HS-5 (cell line): ENCODE measurements at regions not wholly inside any gene's neighbourhood (a gene's known extent, or its start where the extent isn't known, plus 50 kb on each side); places are given as distances from the start of the nearest gene placed in this dataset.
"Not testable (repeated sequence)": the region's sequence is repeated elsewhere in the genome, so short reads cannot be mapped to it uniquely, and the experiment has no call there.

Source experiments
- DNase-seq: peaks from one replicate; pipeline ENCODE4 v3.0.0-alpha.2; 2012; ENCODE audit warnings: low read depth

DNA sequence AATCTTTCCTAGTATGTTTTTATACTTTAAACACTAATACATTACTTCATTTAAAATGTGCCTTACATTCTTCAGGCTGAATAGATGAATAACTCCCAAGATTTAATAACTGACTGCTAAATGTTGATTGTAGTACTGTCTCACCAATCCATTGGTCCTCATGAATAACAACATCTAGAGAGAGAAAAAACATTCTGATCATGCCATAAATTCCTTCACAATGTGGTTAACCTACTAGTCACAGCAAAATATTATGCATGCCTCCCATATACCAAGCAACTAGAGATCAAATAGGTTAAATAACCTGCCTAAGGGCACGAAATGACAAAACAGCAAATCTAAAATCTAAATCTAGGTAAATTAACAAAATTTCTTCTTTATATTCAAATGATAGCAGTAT, 66.2 kb downstream of the SYT15 start:
- DNase-seq: not testable (repeated sequence)

DNA sequence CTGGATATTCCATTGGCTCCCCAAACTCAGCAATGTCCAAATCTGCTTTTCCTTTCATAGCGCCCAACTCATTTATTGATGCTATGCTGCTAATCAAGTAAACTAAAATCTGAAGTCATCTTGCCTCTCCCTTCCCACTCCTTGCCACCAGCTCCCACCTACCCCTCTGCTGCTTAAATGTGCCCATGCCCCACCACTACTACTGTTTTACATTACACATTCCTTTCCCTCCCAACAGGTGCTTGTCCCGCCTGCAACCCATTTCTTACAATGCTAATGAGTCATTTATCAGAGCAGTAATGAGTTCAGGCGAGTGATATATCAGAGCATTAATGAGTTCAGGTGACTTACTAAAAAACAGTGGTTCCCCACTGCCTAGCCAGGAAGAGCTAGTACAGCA, 67.2 kb downstream of the SYT15 start:
- DNase-seq: not testable (repeated sequence)

- DNase-seq: not testable (repeated sequence)
Observed at GRCh38 chr10:46650967-46651366, 72.0 kb downstream of the SYT15 start.

DNA sequence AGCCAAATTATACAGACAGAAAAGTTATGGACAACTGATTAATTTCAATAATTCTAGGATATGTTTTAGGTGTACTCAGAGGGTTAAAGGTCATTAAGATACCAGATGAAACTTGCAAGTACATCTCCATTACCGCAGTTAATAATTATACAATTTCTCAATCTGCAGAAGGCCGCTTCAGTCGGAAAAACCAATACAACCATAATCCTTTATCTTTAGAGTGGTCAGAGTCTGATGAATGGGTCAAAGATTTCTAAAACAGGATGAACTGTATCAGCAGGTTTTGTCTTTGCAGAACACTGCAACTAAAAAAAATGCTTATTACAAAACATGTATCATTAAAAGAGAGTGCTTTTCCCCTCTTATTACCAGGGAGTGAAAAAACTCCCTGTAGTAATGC, 78.5 kb downstream of the SYT15 start:
- not testable (repeated sequence) for DNase-seq

DNA sequence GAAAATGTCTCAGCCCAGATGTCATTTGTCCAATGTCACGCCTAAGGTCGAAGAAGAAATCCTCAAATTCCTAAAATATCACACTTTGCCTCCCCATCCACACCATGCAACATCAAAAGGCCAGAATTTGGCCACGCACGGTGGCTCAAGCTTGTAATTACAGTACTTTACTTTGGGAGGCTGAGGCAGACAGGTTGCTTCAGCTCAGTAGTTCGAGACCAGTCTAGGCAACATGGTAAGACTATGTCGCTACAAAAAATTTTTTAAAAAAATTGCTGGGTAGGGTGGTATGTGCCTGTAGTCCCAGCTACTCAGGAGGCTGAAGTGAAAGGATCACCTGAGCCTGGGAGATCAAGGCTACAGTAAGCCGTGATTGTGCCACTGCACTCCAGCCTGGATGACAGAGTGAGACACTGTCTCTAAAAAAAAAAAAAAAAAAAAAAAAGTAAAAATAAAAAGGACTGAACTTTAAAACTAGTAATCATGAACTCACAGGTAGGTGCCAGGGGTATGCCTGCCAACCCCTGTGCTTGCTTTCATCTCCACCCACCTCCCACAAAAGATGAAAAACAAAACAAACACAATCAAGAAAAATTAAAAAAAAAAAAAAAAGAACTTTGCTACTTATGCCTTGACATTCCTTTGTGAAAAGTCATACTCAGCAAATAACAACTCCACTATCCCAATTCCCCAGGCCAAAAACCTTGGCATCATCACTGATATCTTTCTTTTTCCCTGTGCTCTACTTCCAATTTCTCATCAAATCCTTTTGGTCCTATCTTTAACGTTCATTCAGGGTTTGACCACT, 81.3 kb downstream of the SYT15 start:
- not testable (repeated sequence) for DNase-seq

- not testable (repeated sequence) for DNase-seq
Observed at GRCh38 chr10:46660835-46661164, 81.9 kb downstream of the SYT15 start.

GRCh38 chr10:46665536-46665935, 86.6 kb downstream of the SYT15 start:
- not testable (repeated sequence) for DNase-seq

- DNase-seq: not testable (repeated sequence)
Observed at GRCh38 chr10:46668357-46668997, 89.5 kb downstream of the SYT15 start.

GRCh38 chr10:46677836-46678435, 99.0 kb downstream of the SYT15 start:
- not testable (repeated sequence) for DNase-seq

- not testable (repeated sequence) for DNase-seq
Observed at GRCh38 chr10:46691397-46691796, 112.5 kb downstream of the SYT15 start.

DNA sequence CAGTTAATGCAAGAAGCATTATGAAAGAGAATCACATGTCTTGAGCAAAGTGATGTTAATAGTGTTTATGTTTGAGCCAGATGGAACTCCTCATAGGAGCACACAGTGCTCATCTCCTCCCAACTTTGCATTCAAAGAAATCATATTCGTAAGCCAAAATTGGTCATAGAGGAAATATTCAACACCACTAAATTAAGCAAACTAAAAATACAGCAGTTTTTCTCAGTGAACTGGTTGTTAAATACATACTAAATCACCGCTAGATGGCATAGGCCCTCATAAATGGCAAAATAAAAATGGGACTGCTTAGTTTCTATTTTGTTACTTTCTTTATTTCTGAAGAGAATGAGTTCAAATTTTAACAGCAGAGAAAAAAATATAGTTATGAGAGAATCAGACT, 114.3 kb downstream of the SYT15 start:
- not testable (repeated sequence) for DNase-seq

- not testable (repeated sequence) for DNase-seq
Observed at GRCh38 chr10:46717264-46717663, 138.3 kb downstream of the SYT15 start.

DNA sequence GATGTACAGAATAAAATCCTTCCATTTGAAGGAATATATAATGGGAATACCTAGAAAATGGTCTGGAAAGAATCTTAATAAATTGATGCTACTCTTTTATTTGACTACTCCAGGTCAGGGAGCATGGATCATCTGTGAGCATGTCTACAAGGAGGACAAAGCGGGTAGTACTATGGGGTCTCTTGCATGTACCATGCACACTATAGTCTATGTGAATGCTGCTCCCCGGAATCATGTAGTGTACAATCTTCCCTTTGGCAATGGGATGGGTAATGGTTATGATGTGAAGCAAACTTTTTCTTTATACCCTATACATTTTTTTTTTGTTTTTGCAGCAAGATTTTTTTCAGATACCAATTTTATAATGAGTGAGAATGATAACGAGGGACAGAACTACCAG, 139.1 kb downstream of the SYT15 start:
- not testable (repeated sequence) for DNase-seq

- not testable (repeated sequence) for DNase-seq
Observed at GRCh38 chr10:46720386-46720785, 141.5 kb downstream of the SYT15 start.

GRCh38 chr10:46720811-46721518, 142.0 kb downstream of the SYT15 start:
- DNase-seq: not testable (repeated sequence)

GRCh38 chr10:46724258-46724657, 145.3 kb downstream of the SYT15 start:
- DNase-seq: not testable (repeated sequence)

DNA sequence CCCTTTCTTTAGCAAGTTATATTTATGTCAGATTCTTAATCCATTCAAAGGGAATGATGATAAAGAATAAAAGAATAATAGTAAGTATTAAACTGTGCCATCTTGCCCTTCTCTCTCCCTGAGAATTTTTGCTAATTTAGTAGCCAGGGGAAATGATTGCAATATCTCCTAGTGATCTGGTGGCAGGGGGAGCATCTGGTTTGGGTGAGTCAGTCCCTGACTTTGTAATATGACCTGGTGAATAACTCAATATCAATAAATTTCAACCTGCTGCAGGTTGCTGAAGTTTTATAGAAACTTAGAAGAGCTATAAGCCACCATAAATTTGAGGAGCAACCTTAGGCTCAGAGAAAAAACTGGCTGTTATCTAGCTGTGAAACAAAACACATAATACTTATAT, 149.4 kb downstream of the SYT15 start:
- not testable (repeated sequence) for DNase-seq

DNA sequence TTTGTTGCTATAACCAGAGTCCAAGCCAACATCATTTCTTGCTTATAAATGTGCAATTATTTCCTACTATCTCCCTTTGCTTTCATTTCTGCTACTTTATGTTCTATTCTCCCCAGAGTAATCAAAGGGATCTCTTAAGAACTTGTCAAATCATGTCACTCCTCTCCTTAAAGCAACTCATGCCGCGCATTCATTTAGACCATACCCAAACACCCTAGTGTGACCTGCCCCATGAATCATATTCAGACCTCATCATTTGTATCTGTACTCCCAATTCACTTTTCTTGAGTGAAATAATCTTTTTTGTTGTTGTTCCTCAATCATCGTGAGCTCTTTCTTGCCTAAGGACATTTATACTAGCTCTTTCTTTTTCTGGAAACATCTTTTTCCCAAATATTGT, 151.8 kb downstream of the SYT15 start:
- DNase-seq: not testable (repeated sequence)

DNA sequence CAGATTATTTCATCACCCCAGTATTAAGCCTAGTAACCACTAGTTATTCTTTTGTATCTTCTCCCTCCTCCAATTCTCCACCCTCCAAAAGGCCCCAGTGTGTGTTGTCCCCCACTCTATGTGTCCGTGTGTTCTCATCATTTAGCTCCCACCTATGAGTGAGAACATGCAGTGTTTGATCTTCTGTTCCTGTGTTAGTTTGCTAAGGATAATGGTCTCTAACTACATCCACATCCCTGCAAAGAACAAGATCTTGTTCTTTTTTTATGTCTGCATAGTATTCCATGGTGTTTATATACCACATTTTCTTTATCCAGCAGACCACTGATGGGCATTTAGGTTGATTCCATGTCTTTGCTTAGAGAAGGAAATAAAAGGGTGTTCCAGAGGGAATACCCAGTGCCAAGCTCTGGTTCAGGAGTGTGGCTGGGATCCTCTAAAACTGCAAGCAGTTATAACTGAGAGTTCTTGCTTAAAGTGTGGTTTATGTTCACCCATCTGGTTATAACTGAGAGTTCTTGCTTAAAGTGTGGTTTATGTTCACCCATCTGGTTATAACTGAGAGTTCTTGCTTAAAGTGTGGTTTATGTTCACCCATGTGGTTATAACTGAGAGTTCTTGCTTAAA, 154.8 kb downstream of the SYT15 start:
- not testable (repeated sequence) for DNase-seq

- not testable (repeated sequence) for DNase-seq
Observed at GRCh38 chr10:46734262-46734642, 155.3 kb downstream of the SYT15 start.

GRCh38 chr10:46739919-46740318, 161.0 kb downstream of the SYT15 start:
- not testable (repeated sequence) for DNase-seq

- not testable (repeated sequence) for DNase-seq
Observed at GRCh38 chr10:46740368-46740767, 161.4 kb downstream of the SYT15 start.
